Neural cell (in vitro differentiated cells): ENCODE measurements at regions not wholly inside any gene's neighbourhood (a gene's known extent, or its start where the extent isn't known, plus 50 kb on each side); places are given as distances from the start of the nearest gene placed in this dataset.

Source experiments
- H2AFZ ChIP-seq: fragments of 200-600, 300-800 bp; sonication (generic), shearing (Covaris generic); 2 replicates; pipeline ENCODE4 v1.6.0; 2014; ENCODE audit warnings: low read depth, mild to moderate bottlenecking, antibody characterized with exemption, low read length, moderate library complexity
- H3F3A ChIP-seq: fragments of 200-600 bp; shearing (Covaris generic); 2 replicates; pipeline ENCODE4 v1.6.1; 2016; ENCODE audit warnings: mild to moderate bottlenecking, moderate library complexity, mixed read lengths, antibody characterized with exemption, low read length; ENCODE audit not compliant: insufficient read depth, poor library complexity, severe bottlenecking
- H3K27ac ChIP-seq: fragments of 200-600, 300-800 bp; sonication (generic), shearing (Covaris generic); 2 replicates; pipeline ENCODE4 v1.5.1; 2014; ENCODE audit warnings: mild to moderate bottlenecking, low read length, moderate library complexity
- H3K27me3 ChIP-seq: fragments of 300-800, 200-600 bp; sonication (generic), shearing (Covaris generic); 2 replicates; pipeline ENCODE4 v1.6.0; 2014; ENCODE audit warnings: mild to moderate bottlenecking, low read depth, low read length, moderate library complexity; ENCODE audit not compliant: insufficient read depth
- H3K36me3 ChIP-seq: fragments of 300-800, 200-600 bp; sonication (generic), shearing (Covaris generic); 2 replicates; pipeline ENCODE4 v1.5.1; 2014; ENCODE audit warnings: mild to moderate bottlenecking, antibody characterized with exemption, low read length, moderate library complexity; ENCODE audit not compliant: insufficient read depth
- H3K4me2 ChIP-seq: fragments of 300-800, 200-600 bp; sonication (generic), shearing (Covaris generic); 2 replicates; pipeline ENCODE4 v1.6.0; 2014; ENCODE audit warnings: mild to moderate bottlenecking, low read length
- H3K4me3 ChIP-seq: fragments of 300-800, 200-600 bp; sonication (generic), shearing (Covaris generic); 2 replicates; pipeline ENCODE4 v1.5.1; 2014; ENCODE audit warnings: mild to moderate bottlenecking, low read length, moderate library complexity
- H3K79me2 ChIP-seq: fragments of 200-600 bp; shearing (Covaris generic); replicated peaks from 2 replicates; pipeline ENCODE4 v1.6.0; 2014; ENCODE audit warnings: mild to moderate bottlenecking, low read length, moderate library complexity; ENCODE audit not compliant: insufficient read depth
- H3K9ac ChIP-seq: fragments of 300-800, 200-600 bp; sonication (generic), shearing (Covaris generic); 2 replicates; pipeline ENCODE4 v1.6.1; 2016; ENCODE audit warnings: mild to moderate bottlenecking, low read length, mixed read lengths
- H3K9me2 ChIP-seq: fragments of 200-600 bp; shearing (Covaris generic); 2 replicates; pipeline ENCODE4 v1.6.1; 2016; ENCODE audit warnings: mild to moderate bottlenecking, low read length, mixed read lengths; ENCODE audit not compliant: insufficient read depth
- H3K9me3 ChIP-seq: fragments of 200-600, 300-800 bp; sonication (generic), shearing (Covaris generic); 2 replicates; pipeline ENCODE4 v1.6.1; 2016; ENCODE audit warnings: mild to moderate bottlenecking, mixed run types, low read length, moderate library complexity, mixed read lengths
- H4K20me1 ChIP-seq: fragments of 200-600 bp; shearing (Covaris generic); 2 replicates; pipeline ENCODE4 v1.6.1; 2016; ENCODE audit warnings: mild to moderate bottlenecking, mixed run types; ENCODE audit not compliant: insufficient read depth
- CTCF ChIP-seq: fragments of 450-650 bp; IDR thresholded peaks from 2 replicates; pipeline ENCODE4 v1.5.1; 2014; ENCODE audit warnings: antibody characterized with exemption, mild to moderate bottlenecking, moderate library complexity; ENCODE audit not compliant: poor library complexity, severe bottlenecking
- EP300 ChIP-seq: fragments of 450-650 bp; conservative IDR thresholded peaks from 2 replicates; pipeline ENCODE4 v1.6.1; 2014; ENCODE audit warnings: antibody characterized with exemption, mild to moderate bottlenecking, moderate library complexity; ENCODE audit not compliant: poor library complexity, severe bottlenecking
- EZH2 ChIP-seq: fragments of 200-600, 300-800 bp; shearing (Covaris generic), sonication (generic); IDR thresholded peaks from 2 replicates; pipeline ENCODE4 v1.6.1; 2014; ENCODE audit warnings: antibody characterized with exemption, low read length, borderline replicate concordance, mild to moderate bottlenecking; ENCODE audit not compliant: insufficient read depth, poor library complexity, severe bottlenecking
- MXI1 ChIP-seq: fragments of 450-650 bp; conservative IDR thresholded peaks from 2 replicates; pipeline ENCODE4 v1.6.1; 2014; ENCODE audit warnings: antibody characterized with exemption, mild to moderate bottlenecking; ENCODE audit not compliant: poor library complexity, severe bottlenecking
- POLR2AphosphoS5 ChIP-seq: IDR thresholded peaks from 2 replicates; pipeline ENCODE4 v1.6.1; 2012
- RAD21 ChIP-seq: fragments of 450-650 bp; conservative IDR thresholded peaks from 2 replicates; pipeline ENCODE4 v1.6.1; 2014; ENCODE audit warnings: antibody characterized with exemption, mild to moderate bottlenecking, moderate library complexity
- REST ChIP-seq: IDR thresholded peaks from 2 replicates; pipeline ENCODE4 v1.6.1; 2012; ENCODE audit warnings: borderline replicate concordance
- SMC3 ChIP-seq: fragments of 450-650 bp; conservative IDR thresholded peaks from 2 replicates; pipeline ENCODE4 v1.6.1; 2014; ENCODE audit warnings: antibody characterized with exemption, mild to moderate bottlenecking, moderate library complexity; ENCODE audit not compliant: poor library complexity
- TAF1 ChIP-seq: IDR thresholded peaks from 2 replicates; pipeline ENCODE4 v1.6.1; 2012; ENCODE audit warnings: low read depth

- Histone ChIP-seq H3K9ac (no peak overlapping the region), H3K27ac (no peak overlapping the region), H3K4me2 (no peak overlapping the region), H3K36me3 (no peaks in the 10 kb centered on the region), H2AFZ (no peak overlapping the region), H3K79me2 (no peaks in the 10 kb centered on the region), H3K9me3 (peaks cover 3% of the 10 kb centered on the region), H4K20me1 (no peaks in the 10 kb centered on the region), H3K9me2 (no peaks in the 10 kb centered on the region), H3F3A (no peaks in the 10 kb centered on the region), H3K27me3 (no peaks in the 10 kb centered on the region), H3K4me3 (no peak overlapping the region)
- TF ChIP-seq RAD21 (no peak), EZH2 (no peak), MXI1 (no peak), CTCF (no peak), TAF1 (no peak), EP300 (no peak), POLR2AphosphoS5 (no peak), REST (no peak), SMC3 (no peak)
Measured at GRCh38 chr11:122365610-122366360, 249.8 kb upstream of the BLID start.

GRCh38 chr11:122363296-122363695, 247.3 kb upstream of the BLID start:
- Histone ChIP-seq H3F3A (no peaks in the 10 kb centered on the region), H3K9me2 (no peaks in the 10 kb centered on the region), H3K36me3 (no peaks in the 10 kb centered on the region), H2AFZ (no peak overlapping the region), H3K27ac (no peak overlapping the region), H3K9me3 (peaks cover 5% of the 10 kb centered on the region), H3K27me3 (no peaks in the 10 kb centered on the region), H4K20me1 (no peaks in the 10 kb centered on the region), H3K4me3 (no peak overlapping the region), H3K79me2 (no peaks in the 10 kb centered on the region), H3K4me2 (no peak overlapping the region), H3K9ac (no peak overlapping the region)
- TF ChIP-seq MXI1 = no peak
- TF ChIP-seq TAF1 = no peak
- TF ChIP-seq EP300 = no peak
- TF ChIP-seq RAD21 = no peak
- TF ChIP-seq SMC3 = no peak
- TF ChIP-seq POLR2AphosphoS5 = no peak
- TF ChIP-seq EZH2 = no peak
- TF ChIP-seq CTCF = no peak
- no peak for TF ChIP-seq REST
